PC-3 (cell line): ENCODE measurements at regions not wholly inside any gene's neighbourhood (a gene's known extent, or its start where the extent isn't known, plus 50 kb on each side); places are given as distances from the start of the nearest gene placed in this dataset.

Source experiments
- EZH2 ChIP-seq: fragments of 300-600 bp; sonication (generic); IDR thresholded peaks from one replicate; pipeline ENCODE4 v1.6.1; 2017; ENCODE audit warnings: antibody characterized with exemption, mild to moderate bottlenecking, low read length; ENCODE audit not compliant: unreplicated experiment
- EZH2phosphoT487 ChIP-seq: fragments of 300-600 bp; sonication (generic); IDR thresholded peaks from 2 replicates; pipeline ENCODE4 v1.6.1; 2018; ENCODE audit warnings: mild to moderate bottlenecking, antibody characterized with exemption, low read length, borderline replicate concordance
- TF ChIP-seq, protein P1 (sequence below): fragments of 300-600 bp; sonication (generic); conservative IDR thresholded peaks from 2 replicates; pipeline ENCODE4 v1.5.1; 2017; ENCODE audit warnings: antibody characterized with exemption, low read depth, mild to moderate bottlenecking, low read length

DNA sequence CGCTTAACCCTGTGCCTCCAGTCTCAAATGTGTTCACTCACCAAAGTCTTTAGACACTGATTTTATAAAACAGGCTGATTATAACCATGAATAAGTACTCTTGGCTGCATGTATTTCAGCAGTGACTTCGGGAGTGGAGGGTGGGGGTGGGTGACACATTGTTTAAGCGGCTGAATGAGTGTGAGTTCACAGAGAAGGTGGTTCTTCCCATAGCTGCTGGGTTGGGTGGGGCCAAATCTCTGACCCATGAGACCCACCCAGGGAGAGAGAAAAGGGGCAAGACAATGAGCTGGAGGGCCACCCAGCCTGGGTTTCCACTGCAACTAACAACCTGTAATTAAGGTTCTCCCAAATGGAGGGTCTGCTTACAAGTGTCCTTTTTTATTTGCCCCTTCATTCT is 96.4 kb downstream of the SYNE3 start:
- TF ChIP-seq, protein P1, sequence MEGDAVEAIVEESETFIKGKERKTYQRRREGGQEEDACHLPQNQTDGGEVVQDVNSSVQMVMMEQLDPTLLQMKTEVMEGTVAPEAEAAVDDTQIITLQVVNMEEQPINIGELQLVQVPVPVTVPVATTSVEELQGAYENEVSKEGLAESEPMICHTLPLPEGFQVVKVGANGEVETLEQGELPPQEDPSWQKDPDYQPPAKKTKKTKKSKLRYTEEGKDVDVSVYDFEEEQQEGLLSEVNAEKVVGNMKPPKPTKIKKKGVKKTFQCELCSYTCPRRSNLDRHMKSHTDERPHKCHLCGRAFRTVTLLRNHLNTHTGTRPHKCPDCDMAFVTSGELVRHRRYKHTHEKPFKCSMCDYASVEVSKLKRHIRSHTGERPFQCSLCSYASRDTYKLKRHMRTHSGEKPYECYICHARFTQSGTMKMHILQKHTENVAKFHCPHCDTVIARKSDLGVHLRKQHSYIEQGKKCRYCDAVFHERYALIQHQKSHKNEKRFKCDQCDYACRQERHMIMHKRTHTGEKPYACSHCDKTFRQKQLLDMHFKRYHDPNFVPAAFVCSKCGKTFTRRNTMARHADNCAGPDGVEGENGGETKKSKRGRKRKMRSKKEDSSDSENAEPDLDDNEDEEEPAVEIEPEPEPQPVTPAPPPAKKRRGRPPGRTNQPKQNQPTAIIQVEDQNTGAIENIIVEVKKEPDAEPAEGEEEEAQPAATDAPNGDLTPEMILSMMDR = no peak
- TF ChIP-seq EZH2 = no peak
- TF ChIP-seq EZH2phosphoT487 = no peak
